ENCODE measurements at regions not wholly inside any gene's neighbourhood (a gene's known extent, or its start where the extent isn't known, plus 50 kb on each side); places are given as distances from the start of the nearest gene placed in this dataset.

GRCh38 chr3:68136411-68136810 is 482.0 kb upstream of the SUCLG2 start:
- no peak for TF ChIP-seq POLR2AphosphoS5 (IDR thresholded peaks at IDR 0.05; ENCODE audit: low read depth, low read length)
- TF ChIP-seq, protein P1, sequence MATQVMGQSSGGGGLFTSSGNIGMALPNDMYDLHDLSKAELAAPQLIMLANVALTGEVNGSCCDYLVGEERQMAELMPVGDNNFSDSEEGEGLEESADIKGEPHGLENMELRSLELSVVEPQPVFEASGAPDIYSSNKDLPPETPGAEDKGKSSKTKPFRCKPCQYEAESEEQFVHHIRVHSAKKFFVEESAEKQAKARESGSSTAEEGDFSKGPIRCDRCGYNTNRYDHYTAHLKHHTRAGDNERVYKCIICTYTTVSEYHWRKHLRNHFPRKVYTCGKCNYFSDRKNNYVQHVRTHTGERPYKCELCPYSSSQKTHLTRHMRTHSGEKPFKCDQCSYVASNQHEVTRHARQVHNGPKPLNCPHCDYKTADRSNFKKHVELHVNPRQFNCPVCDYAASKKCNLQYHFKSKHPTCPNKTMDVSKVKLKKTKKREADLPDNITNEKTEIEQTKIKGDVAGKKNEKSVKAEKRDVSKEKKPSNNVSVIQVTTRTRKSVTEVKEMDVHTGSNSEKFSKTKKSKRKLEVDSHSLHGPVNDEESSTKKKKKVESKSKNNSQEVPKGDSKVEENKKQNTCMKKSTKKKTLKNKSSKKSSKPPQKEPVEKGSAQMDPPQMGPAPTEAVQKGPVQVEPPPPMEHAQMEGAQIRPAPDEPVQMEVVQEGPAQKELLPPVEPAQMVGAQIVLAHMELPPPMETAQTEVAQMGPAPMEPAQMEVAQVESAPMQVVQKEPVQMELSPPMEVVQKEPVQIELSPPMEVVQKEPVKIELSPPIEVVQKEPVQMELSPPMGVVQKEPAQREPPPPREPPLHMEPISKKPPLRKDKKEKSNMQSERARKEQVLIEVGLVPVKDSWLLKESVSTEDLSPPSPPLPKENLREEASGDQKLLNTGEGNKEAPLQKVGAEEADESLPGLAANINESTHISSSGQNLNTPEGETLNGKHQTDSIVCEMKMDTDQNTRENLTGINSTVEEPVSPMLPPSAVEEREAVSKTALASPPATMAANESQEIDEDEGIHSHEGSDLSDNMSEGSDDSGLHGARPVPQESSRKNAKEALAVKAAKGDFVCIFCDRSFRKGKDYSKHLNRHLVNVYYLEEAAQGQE (IDR thresholded peaks at IDR 0.05; ENCODE audit: insufficient read depth in 1 of 2, low read depth in 2 of 2, low read length in 2 of 2): no peak
- no peak for TF ChIP-seq FOXP2 (optimal IDR thresholded peaks at IDR 0.05; ENCODE audit: borderline replicate concordance, extremely low read depth, extremely low read length, insufficient read depth)
- TF ChIP-seq TAF1 (IDR thresholded peaks at IDR 0.05; ENCODE audit: borderline replicate concordance, insufficient read depth, low read length): no peak
- TF ChIP-seq SIN3A (IDR thresholded peaks at IDR 0.05; ENCODE audit: borderline replicate concordance, insufficient read depth, low read length): no peak

GRCh38 chr3:68135067-68135466 is 480.7 kb upstream of the SUCLG2 start:
- TF ChIP-seq, protein P1 (IDR thresholded peaks at IDR 0.05; ENCODE audit: insufficient read depth in 1 of 2, low read depth in 2 of 2, low read length in 2 of 2): no peak
- TF ChIP-seq SIN3A (IDR thresholded peaks at IDR 0.05; ENCODE audit: borderline replicate concordance, insufficient read depth, low read length): no peak
- no peak for TF ChIP-seq TAF1 (IDR thresholded peaks at IDR 0.05; ENCODE audit: borderline replicate concordance, insufficient read depth, low read length)
- no peak for TF ChIP-seq FOXP2 (optimal IDR thresholded peaks at IDR 0.05; ENCODE audit: borderline replicate concordance, extremely low read depth, extremely low read length, insufficient read depth)
- no peak for TF ChIP-seq POLR2AphosphoS5 (IDR thresholded peaks at IDR 0.05; ENCODE audit: low read depth, low read length)

DNA sequence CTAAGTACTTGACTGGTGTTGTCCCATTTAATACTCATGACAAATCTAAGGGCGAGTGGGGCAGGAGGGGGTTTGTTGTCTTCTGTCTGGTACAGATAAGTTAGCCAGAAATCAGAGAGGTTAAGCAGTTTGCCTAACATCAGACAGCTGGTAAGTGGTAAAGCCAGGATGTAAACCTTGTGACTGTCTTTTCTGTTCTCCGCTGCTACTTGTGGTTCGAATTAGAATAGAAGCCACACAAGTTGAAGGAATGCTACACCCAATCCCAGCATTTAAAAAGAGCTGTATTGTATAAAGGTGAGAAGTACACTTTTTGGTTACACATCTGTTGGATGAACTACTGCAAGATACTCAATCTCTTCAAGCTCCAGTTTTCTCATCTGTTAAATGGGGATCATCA is 474.7 kb upstream of the SUCLG2 start:
- no peak for TF ChIP-seq SIN3A (IDR thresholded peaks at IDR 0.05; ENCODE audit: borderline replicate concordance, insufficient read depth, low read length)

GRCh38 chr3:68123231-68123630 is 468.8 kb upstream of the SUCLG2 start:
- TF ChIP-seq POLR2AphosphoS5 (IDR thresholded peaks at IDR 0.05; ENCODE audit: low read depth, low read length) (no peak), TAF1 (IDR thresholded peaks at IDR 0.05; ENCODE audit: borderline replicate concordance, insufficient read depth, low read length) (no peak), SIN3A (IDR thresholded peaks at IDR 0.05; ENCODE audit: borderline replicate concordance, insufficient read depth, low read length) (no peak), FOXP2 (optimal IDR thresholded peaks at IDR 0.05; ENCODE audit: borderline replicate concordance, extremely low read depth, extremely low read length, insufficient read depth) (no peak)
- TF ChIP-seq, protein P1 (IDR thresholded peaks at IDR 0.05; ENCODE audit: insufficient read depth in 1 of 2, low read depth in 2 of 2, low read length in 2 of 2): no peak

GRCh38 chr3:68121287-68121686 is 466.9 kb upstream of the SUCLG2 start:
- TF ChIP-seq TAF1 (IDR thresholded peaks at IDR 0.05; ENCODE audit: borderline replicate concordance, insufficient read depth, low read length) (no peak), FOXP2 (optimal IDR thresholded peaks at IDR 0.05; ENCODE audit: borderline replicate concordance, extremely low read depth, extremely low read length, insufficient read depth) (no peak), POLR2AphosphoS5 (IDR thresholded peaks at IDR 0.05; ENCODE audit: low read depth, low read length) (no peak), SIN3A (IDR thresholded peaks at IDR 0.05; ENCODE audit: borderline replicate concordance, insufficient read depth, low read length) (no peak)
- TF ChIP-seq, protein P1 (IDR thresholded peaks at IDR 0.05; ENCODE audit: insufficient read depth in 1 of 2, low read depth in 2 of 2, low read length in 2 of 2): no peak
